HCT116 (cell line): ENCODE measurements at regions not wholly inside any gene's neighbourhood (a gene's known extent, or its start where the extent isn't known, plus 50 kb on each side); places are given as distances from the start of the nearest gene placed in this dataset.

Experiments
- ATAC-seq: fragments of 200-7000 bp; cut with Tn5 transposase; 2 replicates; pipeline ENCODE4 v1.9.1; 2020; ENCODE audit warnings: mild to moderate bottlenecking, moderate library complexity
- BruUV-seq: library from RNA; stranded (reverse); fragments of 400-500 nt; replicated peaks from 2 replicates; lab custom pipeline; 2021; lab: Mats Ljungman, UMichigan
- CTCF ChIA-PET: fragments of 300-600 bp; sonication (Branson Sonifier 250); formaldehyde crosslinking; loops from one replicate; lab custom pipeline; 2021; ENCODE audit warnings: antibody characterized with exemption; lab: Charles Lee
- POLR2A ChIA-PET: fragments of 300-600, 350-600 bp; sonication (Branson Sonifier 250); formaldehyde crosslinking; loops from one replicate; lab custom pipeline; 2021; ENCODE audit warnings: antibody characterized with exemption; lab: Charles Lee
- RAD21 ChIA-PET, 2 experiments: fragments of 300-600 bp; sonication (Branson Sonifier 250); formaldehyde crosslinking; loops; one replicate each; lab custom pipeline; 2023; ENCODE audit warnings: low total read pairs in 2 of 2; ENCODE audit not compliant: uncharacterized antibody in 2 of 2, unreplicated experiment in 2 of 2, low non-redundant PET in 1 of 2; lab: Charles Lee
- DNase-seq: peaks from one replicate; pipeline ENCODE4 v3.0.0-alpha.2; 2010; ENCODE audit warnings: low read depth, low spot score
- H2AFZ ChIP-seq: fragments of 200-600 bp; shearing (Covaris generic), sonication (generic); 2 replicates; pipeline ENCODE4 v1.6.1; 2017; ENCODE audit warnings: low read depth, mixed run types, mixed read lengths, antibody characterized with exemption, low read length; ENCODE audit not compliant: poor library complexity, severe bottlenecking
- H3K27ac ChIP-seq: 2 replicates; pipeline ENCODE4 v1.5.1; 2012; ENCODE audit warnings: low read depth, low read length
- H3K27me3 ChIP-seq: fragments of 200-600 bp; sonication (generic); 2 replicates; pipeline ENCODE4 v1.6.1; 2016; ENCODE audit warnings: mixed run types, low read length, mixed read lengths; ENCODE audit not compliant: insufficient read depth
- H3K36me3 ChIP-seq, 2 experiments: fragments of 200-500 bp in 1 of 2; fragments of 200-600 bp in 1 of 2; sonication (Bioruptor generic) in 1 of 2; sonication (generic) in 1 of 2; 2 replicates each; pipeline versions ENCODE4 v1.5.1 to v1.6.1; 2014 to 2016; ENCODE audit warnings: low read length in 2 of 2, inconsistent platforms in 1 of 2, mixed read lengths in 1 of 2, mixed run types in 1 of 2; ENCODE audit not compliant: insufficient read depth in 2 of 2, control insufficient read depth in 1 of 2
- H3K4me1 ChIP-seq, 2 experiments: fragments of 200-600 bp in 1 of 2; sonication (generic) in 1 of 2; 2 replicates each; pipeline versions ENCODE4 v1.5.1 to v1.6.1; 2012 to 2017; ENCODE audit warnings: low read length in 2 of 2, inconsistent platforms in 1 of 2, mild to moderate bottlenecking in 1 of 2, mixed read lengths in 1 of 2, mixed run types in 1 of 2, moderate library complexity in 1 of 2; ENCODE audit not compliant: insufficient read depth in 2 of 2, control insufficient read depth in 1 of 2
- H3K4me2 ChIP-seq: fragments of 200-600 bp; sonication (generic); 2 replicates; pipeline ENCODE4 v1.6.1; 2017; ENCODE audit warnings: mixed run types, low read length, mixed read lengths
- H3K4me3 ChIP-seq, 2 experiments: fragments of 200-600 bp in 1 of 2; sonication (generic) in 1 of 2; replicated peaks in 1 of 2; 2 replicates each; pipeline ENCODE4 v1.5.1; 2011 to 2016; ENCODE audit warnings: low read length in 2 of 2, control low read depth in 1 of 2, low read depth in 1 of 2, mild to moderate bottlenecking in 1 of 2, mixed read lengths in 1 of 2, mixed run types in 1 of 2
- H3K79me2 ChIP-seq: fragments of 200-600 bp; sonication (generic); 2 replicates; pipeline ENCODE4 v1.6.1; 2017; ENCODE audit warnings: mild to moderate bottlenecking, mixed run types, low read length, moderate library complexity, mixed read lengths; ENCODE audit not compliant: insufficient read depth
- H3K9ac ChIP-seq: fragments of 200-600 bp; sonication (generic); 2 replicates; pipeline ENCODE4 v1.6.1; 2016; ENCODE audit warnings: low read length, mixed read lengths
- H3K9me2 ChIP-seq: fragments of 200-600 bp; sonication (generic), shearing (Covaris generic); 2 replicates; pipeline ENCODE4 v1.6.1; 2017; ENCODE audit warnings: mixed run types, mild to moderate bottlenecking, moderate library complexity; ENCODE audit not compliant: insufficient read depth
- H3K9me3 ChIP-seq, 2 experiments: fragments of 200-500 bp in 1 of 2; fragments of 200-600 bp in 1 of 2; sonication (Bioruptor generic) in 1 of 2; sonication (generic) in 1 of 2; 2 replicates each; pipeline ENCODE4 v1.6.1; 2014 to 2017; ENCODE audit warnings: low read length in 2 of 2, mixed read lengths in 2 of 2, inconsistent platforms in 1 of 2, low read depth in 1 of 2, mild to moderate bottlenecking in 1 of 2, mixed run types in 1 of 2, moderate library complexity in 1 of 2; ENCODE audit not compliant: control insufficient read depth in 1 of 2, insufficient read depth in 1 of 2
- H4K20me1 ChIP-seq: fragments of 200-600 bp; sonication (generic), shearing (Covaris generic); 2 replicates; pipeline ENCODE4 v1.6.1; 2017; ENCODE audit warnings: mixed run types, mild to moderate bottlenecking, moderate library complexity; ENCODE audit not compliant: insufficient read depth
- CEBPB ChIP-seq: IDR thresholded peaks from 2 replicates; pipeline ENCODE4 v1.6.1; 2012; ENCODE audit warnings: low read depth
- CTCF ChIP-seq, 3 experiments: fragments of 200-600 bp in 1 of 3; sonication (generic) in 1 of 3; IDR thresholded peaks in 2 of 3; conservative IDR thresholded peaks in 1 of 3; 2 replicates each; pipeline ENCODE4 v1.5.1; 2012 to 2017; ENCODE audit warnings: low read depth in 2 of 3, low read length in 2 of 3, antibody characterized with exemption in 1 of 3, borderline replicate concordance in 1 of 3, control low read depth in 1 of 3, mild to moderate bottlenecking in 1 of 3, mixed read lengths in 1 of 3, mixed run types in 1 of 3, moderate library complexity in 1 of 3; ENCODE audit not compliant: insufficient read depth in 1 of 3
- EGR1 ChIP-seq: IDR thresholded peaks from 2 replicates; pipeline ENCODE4 v1.6.1; 2012; ENCODE audit warnings: low read depth
- EZH2 ChIP-seq: fragments of 200-600 bp; sonication (generic); IDR thresholded peaks from 2 replicates; pipeline ENCODE4 v1.6.1; 2017; ENCODE audit warnings: antibody characterized with exemption, mixed run types
- EZH2phosphoT487 ChIP-seq: fragments of 200-600 bp; IDR thresholded peaks from 2 replicates; pipeline ENCODE4 v1.6.1; 2018; ENCODE audit warnings: antibody characterized with exemption, borderline replicate concordance
- JUND ChIP-seq: IDR thresholded peaks from 2 replicates; pipeline ENCODE4 v1.6.1; 2012
- POLR2A ChIP-seq: IDR thresholded peaks from 2 replicates; pipeline ENCODE4 v1.7.0; 2011; ENCODE audit warnings: borderline replicate concordance; ENCODE audit not compliant: insufficient read depth, insufficient read length; ENCODE audit errors: extremely low read depth
- POLR2AphosphoS5 ChIP-seq: IDR thresholded peaks from 2 replicates; pipeline ENCODE4 v1.6.1; 2011; ENCODE audit warnings: mild to moderate bottlenecking, low read depth, low read length, moderate library complexity
- RAD21 ChIP-seq: IDR thresholded peaks from 2 replicates; pipeline ENCODE4 v1.6.1; 2012; ENCODE audit warnings: low read depth, mild to moderate bottlenecking
- REST ChIP-seq: IDR thresholded peaks from 2 replicates; pipeline ENCODE4 v1.6.1; 2012; ENCODE audit warnings: low read depth
- SIN3A ChIP-seq: IDR thresholded peaks from 2 replicates; pipeline ENCODE4 v1.6.1; 2012; ENCODE audit warnings: low read depth
- TCF7L2 ChIP-seq: IDR thresholded peaks from 2 replicates; pipeline ENCODE4 v1.7.0; 2011; ENCODE audit warnings: borderline replicate concordance, inconsistent platforms; ENCODE audit not compliant: insufficient read depth, insufficient read length; ENCODE audit errors: extremely low read depth
- YY1 ChIP-seq: IDR thresholded peaks from 2 replicates; pipeline ENCODE4 v1.6.1; 2011; ENCODE audit warnings: low read length, low read depth, moderate library complexity, mild to moderate bottlenecking; ENCODE audit not compliant: insufficient replicate concordance; ENCODE audit errors: extremely low read depth
- ZFX ChIP-seq: fragments of 450-650 bp; IDR thresholded peaks from 2 replicates; pipeline ENCODE4 v1.6.1; 2017
- ZNF274 ChIP-seq: fragments of 200-500 bp; sonication (Bioruptor generic); IDR thresholded peaks from 2 replicates; pipeline ENCODE4 v1.6.1; 2014; ENCODE audit warnings: mild to moderate bottlenecking, low read depth, low read length, inconsistent platforms
- intact Hi-C: fragments of 100-400 bp; cut with micrococcal nuclease; formaldehyde crosslinking; loops from 2 replicates; pipeline ENCODE4 v1.10.0; 2022

DNA sequence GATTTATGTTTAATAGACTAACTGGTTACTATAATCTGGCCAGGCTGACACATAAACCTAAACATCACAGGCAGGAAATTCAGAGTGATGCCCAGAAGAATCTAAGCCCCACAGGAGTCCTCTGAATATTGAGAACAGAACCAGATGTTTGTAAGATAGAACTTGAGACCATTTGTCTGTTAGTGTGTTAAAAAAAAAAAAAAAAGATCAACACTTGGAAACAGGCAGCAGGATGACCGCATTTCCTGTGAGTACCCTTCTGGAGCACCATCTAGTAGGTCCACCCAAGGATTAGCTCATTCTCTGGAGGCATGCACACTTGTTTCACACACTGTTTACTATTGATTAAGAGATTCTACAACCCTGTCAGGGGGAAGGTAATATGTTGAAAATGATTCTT is 111.4 kb upstream of the VANGL1 start:
- no peaks in the 10 kb centered on the region for H3K36me3 ChIP-seq
- no peak overlapping the region for H2AFZ ChIP-seq
- no peak overlapping the region for H3K27ac ChIP-seq
- no peaks in the 10 kb centered on the region; a peak in 1 of 4 replicates for H3K4me1 ChIP-seq
- ChIA-PET POLR2A (no interaction called here), RAD21 (no interaction called here), CTCF (no interaction called here)
- H3K79me2 ChIP-seq = no peaks in the 10 kb centered on the region
- H3K9me3 ChIP-seq = no peaks in the 10 kb centered on the region
- no peak overlapping the region for H3K9ac ChIP-seq
- H4K20me1 ChIP-seq = no peaks in the 10 kb centered on the region
- H3K9me2 ChIP-seq = no peaks in the 10 kb centered on the region
- TF ChIP-seq CTCF (IDR thresholded peaks at IDR 0.05 in 2 of 3, conservative IDR thresholded peaks at IDR 0.05 in 1 of 3; ENCODE audit: borderline replicate concordance in 1 of 3, insufficient read depth in 1 of 3, low read depth in 2 of 3, low read length in 2 of 3) = no peak
- no peak for TF ChIP-seq POLR2A
- TF ChIP-seq CEBPB = no peak
- no peak for TF ChIP-seq YY1
- TF ChIP-seq POLR2AphosphoS5 = no peak
- TF ChIP-seq SIN3A = no peak
- no peak for TF ChIP-seq ZNF274
- TF ChIP-seq RAD21 = no peak
- no peak for TF ChIP-seq EGR1
- TF ChIP-seq EZH2phosphoT487 = no peak
- TF ChIP-seq TCF7L2 = no peak
- no peak for TF ChIP-seq REST
- no peak for TF ChIP-seq JUND
- no peak for TF ChIP-seq ZFX
- TF ChIP-seq EZH2 = no peak
- BruUV-seq = no TSS peak
- ATAC-seq (no peak), DNase-seq (no peak)
- H3K4me3 ChIP-seq = no peak overlapping the region
- no peaks in the 10 kb centered on the region for H3K27me3 ChIP-seq
- intact Hi-C loops = no loop called here
- no peak overlapping the region for H3K4me2 ChIP-seq
